Limb (tissue), 2 donors: ENCODE measurements at regions not wholly inside any gene's neighbourhood (a gene's known extent, or its start where the extent isn't known, plus 50 kb on each side); places are given as distances from the start of the nearest gene placed in this dataset.
"Not testable (repeated sequence)": the region's sequence is repeated elsewhere in the genome, so short reads cannot be mapped to it uniquely, and the experiment has no call there.

Experiments
- DNase-seq, 2 donors: peaks; one replicate each; pipeline ENCODE4 v3.0.0-alpha.2; 2016; ENCODE audit errors: extremely low spot score in 2 of 2

GRCh38 chr17:63173450-63173849 lies 207.4 kb downstream of the TANC2 start:
- no peak for DNase-seq

GRCh38 chr17:63173903-63174302 lies 207.9 kb downstream of the TANC2 start:
- DNase-seq: no peak

- no peak for DNase-seq
These were observed 212.5 kb downstream of the TANC2 start for GRCh38 chr17:63178530-63178929.

- no peak for DNase-seq
These were observed 215.8 kb downstream of the TANC2 start for GRCh38 chr17:63181856-63182255.

- no peak for DNase-seq
These were observed 219.4 kb downstream of the TANC2 start for GRCh38 chr17:63185420-63185819.

- no peak for DNase-seq
These were observed 223.0 kb downstream of the TANC2 start for GRCh38 chr17:63189082-63189481.

GRCh38 chr17:63189930-63190329 lies 223.9 kb downstream of the TANC2 start:
- DNase-seq: no peak

GRCh38 chr17:63190821-63191370 lies 224.9 kb downstream of the TANC2 start:
- no peak for DNase-seq

GRCh38 chr17:63191610-63192009 lies 225.6 kb downstream of the TANC2 start:
- DNase-seq: no peak

GRCh38 chr17:63193827-63194226 lies 227.8 kb downstream of the TANC2 start:
- DNase-seq: no peak

GRCh38 chr17:63196772-63197335 lies 230.8 kb downstream of the TANC2 start:
- DNase-seq: no peak

GRCh38 chr17:63203652-63204051 lies 237.6 kb downstream of the TANC2 start:
- no peak for DNase-seq

- no peak for DNase-seq
These were observed 224.2 kb downstream of the CYB561 start for GRCh38 chr17:63221939-63222338.

- DNase-seq: no peak
These were observed 223.5 kb downstream of the CYB561 start for GRCh38 chr17:63222655-63223054.

- DNase-seq: no peak
These were observed 222.7 kb downstream of the CYB561 start for GRCh38 chr17:63223212-63223911.

- no peak for DNase-seq
These were observed 221.5 kb downstream of the CYB561 start for GRCh38 chr17:63224644-63225043.

GRCh38 chr17:63226720-63227119 lies 219.4 kb downstream of the CYB561 start:
- DNase-seq: not testable (repeated sequence)

- DNase-seq: not testable (repeated sequence)
These were observed 215.0 kb downstream of the CYB561 start for GRCh38 chr17:63231015-63231620.

GRCh38 chr17:63232565-63233310 lies 213.4 kb downstream of the CYB561 start:
- no peak for DNase-seq

- no peak for DNase-seq
These were observed 206.0 kb downstream of the CYB561 start for GRCh38 chr17:63240106-63240505.

GRCh38 chr17:63246344-63246743 lies 199.8 kb downstream of the CYB561 start:
- no peak for DNase-seq

- no peak for DNase-seq
These were observed 198.4 kb downstream of the CYB561 start for GRCh38 chr17:63247706-63248105.
